Activated CD8-positive, alpha-beta T cell treated with anti-CD3 and anti-CD28 coated beads, Interleukin-2, amount 10 ng/mL, durations not matched to agents 7 days and 5 days (primary cell): ENCODE measurements at regions not wholly inside any gene's neighbourhood (a gene's known extent, or its start where the extent isn't known, plus 50 kb on each side); places are given as distances from the start of the nearest gene placed in this dataset.

Experiments used
- ATAC-seq: fragments of 150-1000 bp; cut with Tn5 transposase; one replicate; pipeline ENCODE4 v1.10.0; 2021; ENCODE audit warnings: moderate library complexity
- CTCF ChIA-PET: fragments of 350-600 bp; sonication (Branson Sonifier 250); formaldehyde crosslinking; loops from one replicate; lab custom pipeline; 2021; ENCODE audit warnings: antibody characterized with exemption; lab: Charles Lee
- POLR2A ChIA-PET: fragments of 350-600 bp; sonication (Branson Sonifier 250); formaldehyde crosslinking; loops from one replicate; lab custom pipeline; 2021; ENCODE audit warnings: antibody characterized with exemption; lab: Charles Lee
- DNase-seq: peaks from one replicate; pipeline ENCODE4 v3.0.0-alpha.2; 2020
- H3K27ac Mint-ChIP-seq: one replicate; pipeline ENCODE4 v1.8.0; 2021; ENCODE audit warnings: mild to moderate bottlenecking, mixed read lengths
- H3K27me3 Mint-ChIP-seq: one replicate; pipeline ENCODE4 v1.8.0; 2021; ENCODE audit warnings: low read depth, mixed read lengths
- H3K36me3 Mint-ChIP-seq: one replicate; pipeline ENCODE4 v1.8.0; 2021; ENCODE audit warnings: low read depth, mixed read lengths
- H3K4me1 Mint-ChIP-seq: one replicate; pipeline ENCODE4 v1.8.0; 2021; ENCODE audit warnings: low read depth, mixed read lengths
- H3K4me3 Mint-ChIP-seq: one replicate; pipeline ENCODE4 v1.8.0; 2021; ENCODE audit warnings: mild to moderate bottlenecking, mixed read lengths
- H3K9me3 Mint-ChIP-seq: one replicate; pipeline ENCODE4 v1.8.0; 2022; ENCODE audit warnings: mixed read lengths; ENCODE audit not compliant: insufficient read depth

GRCh38 chr5:57825031-57825686 lies 342.5 kb upstream of the ACTBL2 start:
- no peaks in the 10 kb centered on the region for H3K36me3 Mint-ChIP-seq
- H3K27me3 Mint-ChIP-seq = no peaks in the 10 kb centered on the region
- ChIA-PET CTCF (no interaction called here), POLR2A (no interaction called here)
- no peak overlapping the region for H3K27ac Mint-ChIP-seq
- ATAC-seq (no peak), DNase-seq (no peak)
- no peak overlapping the region for H3K4me3 Mint-ChIP-seq
- H3K9me3 Mint-ChIP-seq = no peaks in the 10 kb centered on the region
- no peaks in the 10 kb centered on the region for H3K4me1 Mint-ChIP-seq

- no peaks in the 10 kb centered on the region for H3K36me3 Mint-ChIP-seq
Observed at GRCh38 chr5:57824623-57825022, 342.0 kb upstream of the ACTBL2 start.

GRCh38 chr5:57824047-57824446 lies 341.4 kb upstream of the ACTBL2 start:
- H3K27me3 Mint-ChIP-seq = no peaks in the 10 kb centered on the region
- ATAC-seq (no peak), DNase-seq (no peak)
- ChIA-PET POLR2A (no interaction called here), CTCF (no interaction called here)
- H3K4me3 Mint-ChIP-seq = no peak overlapping the region
- H3K4me1 Mint-ChIP-seq = no peaks in the 10 kb centered on the region
- H3K36me3 Mint-ChIP-seq = no peaks in the 10 kb centered on the region
- no peak overlapping the region for H3K27ac Mint-ChIP-seq
- H3K9me3 Mint-ChIP-seq = no peaks in the 10 kb centered on the region

More at GRCh38 chr5:57824623-57825022, 342.0 kb upstream of the ACTBL2 start:
- Mint-ChIP-seq H3K27ac (no peak overlapping the region), H3K4me3 (no peak overlapping the region), H3K27me3 (no peaks in the 10 kb centered on the region), H3K9me3 (no peaks in the 10 kb centered on the region), H3K4me1 (no peaks in the 10 kb centered on the region)
- CTCF ChIA-PET = no interaction called here
- ATAC-seq = no peak
- POLR2A ChIA-PET = no interaction called here
- DNase-seq = no peak

GRCh38 chr5:57822651-57823050 lies 340.0 kb upstream of the ACTBL2 start:
- no peaks in the 10 kb centered on the region for H3K27me3 Mint-ChIP-seq
- ChIA-PET POLR2A (no interaction called here), CTCF (no interaction called here)
- no peaks in the 10 kb centered on the region for H3K36me3 Mint-ChIP-seq
- no peak overlapping the region for H3K4me3 Mint-ChIP-seq
- DNase-seq (no peak), ATAC-seq (no peak)
- no peaks in the 10 kb centered on the region for H3K4me1 Mint-ChIP-seq
- no peaks in the 10 kb centered on the region for H3K9me3 Mint-ChIP-seq
- no peak overlapping the region for H3K27ac Mint-ChIP-seq

- ChIA-PET CTCF (no interaction called here), POLR2A (no interaction called here)
- Mint-ChIP-seq H3K9me3 (no peaks in the 10 kb centered on the region), H3K27me3 (no peaks in the 10 kb centered on the region), H3K27ac (no peak overlapping the region), H3K4me1 (no peaks in the 10 kb centered on the region), H3K36me3 (no peaks in the 10 kb centered on the region), H3K4me3 (no peak overlapping the region)
- ATAC-seq = no peak
- DNase-seq = no peak
Observed at GRCh38 chr5:57818397-57818796, 335.8 kb upstream of the ACTBL2 start.

- Mint-ChIP-seq H3K4me1 (no peaks in the 10 kb centered on the region), H3K27ac (no peak overlapping the region), H3K36me3 (no peaks in the 10 kb centered on the region), H3K9me3 (no peaks in the 10 kb centered on the region), H3K4me3 (no peak overlapping the region), H3K27me3 (no peaks in the 10 kb centered on the region)
- ChIA-PET POLR2A (no interaction called here), CTCF (no interaction called here)
- ATAC-seq (no peak), DNase-seq (no peak)
Observed at GRCh38 chr5:57817924-57818323, 335.3 kb upstream of the ACTBL2 start.

GRCh38 chr5:57817001-57817453 lies 334.4 kb upstream of the ACTBL2 start:
- Mint-ChIP-seq H3K4me3 (no peak overlapping the region), H3K27ac (no peak overlapping the region), H3K4me1 (no peaks in the 10 kb centered on the region), H3K27me3 (no peaks in the 10 kb centered on the region), H3K9me3 (no peaks in the 10 kb centered on the region), H3K36me3 (no peaks in the 10 kb centered on the region)
- DNase-seq (no peak), ATAC-seq (no peak)
- POLR2A ChIA-PET = no interaction called here
- CTCF ChIA-PET = interaction anchor here (0.7 kb wide), 1 partner anchor 509 kb away, joined by 3 read pairs; no protein-coding TSS in a partner anchor

GRCh38 chr5:57816108-57816507 lies 333.5 kb upstream of the ACTBL2 start:
- H3K27me3 Mint-ChIP-seq = no peaks in the 10 kb centered on the region
- no peaks in the 10 kb centered on the region for H3K4me1 Mint-ChIP-seq
- DNase-seq (no peak), ATAC-seq (no peak)
- POLR2A ChIA-PET = interaction anchor here (0.6 kb wide), 1 partner anchor 732 kb away, joined by 4 read pairs; no protein-coding TSS in a partner anchor
- H3K4me3 Mint-ChIP-seq = no peak overlapping the region
- CTCF ChIA-PET = no interaction called here
- no peaks in the 10 kb centered on the region for H3K9me3 Mint-ChIP-seq
- no peaks in the 10 kb centered on the region for H3K36me3 Mint-ChIP-seq
- H3K27ac Mint-ChIP-seq = no peak overlapping the region

- Mint-ChIP-seq H3K36me3 (no peaks in the 10 kb centered on the region), H3K4me3 (no peak overlapping the region), H3K27me3 (no peaks in the 10 kb centered on the region), H3K27ac (no peak overlapping the region), H3K4me1 (no peaks in the 10 kb centered on the region), H3K9me3 (no peaks in the 10 kb centered on the region)
- ChIA-PET CTCF (no interaction called here), POLR2A (no interaction called here)
- DNase-seq (no peak), ATAC-seq (no peak)
Observed at GRCh38 chr5:57805732-57806131, 323.1 kb upstream of the ACTBL2 start.

GRCh38 chr5:57805170-57805569 lies 322.6 kb upstream of the ACTBL2 start:
- H3K9me3 Mint-ChIP-seq = no peaks in the 10 kb centered on the region
- POLR2A ChIA-PET = no interaction called here
- H3K27ac Mint-ChIP-seq = no peak overlapping the region
- H3K4me3 Mint-ChIP-seq = no peak overlapping the region
- DNase-seq (no peak), ATAC-seq (no peak)
- no peaks in the 10 kb centered on the region for H3K36me3 Mint-ChIP-seq
- H3K27me3 Mint-ChIP-seq = no peaks in the 10 kb centered on the region
- no peaks in the 10 kb centered on the region for H3K4me1 Mint-ChIP-seq
- CTCF ChIA-PET = no interaction called here

- ChIA-PET POLR2A (no interaction called here), CTCF (no interaction called here)
- Mint-ChIP-seq H3K4me3 (no peak overlapping the region), H3K27me3 (no peaks in the 10 kb centered on the region), H3K9me3 (no peaks in the 10 kb centered on the region), H3K4me1 (no peaks in the 10 kb centered on the region), H3K27ac (no peak overlapping the region), H3K36me3 (no peaks in the 10 kb centered on the region)
- no peak for ATAC-seq
- no peak for DNase-seq
Observed at GRCh38 chr5:57804505-57804904, 321.9 kb upstream of the ACTBL2 start.

- no peak overlapping the region for H3K4me3 Mint-ChIP-seq
Observed at GRCh38 chr5:57804007-57804444, 321.4 kb upstream of the ACTBL2 start.

GRCh38 chr5:57802131-57802530 lies 319.5 kb upstream of the ACTBL2 start:
- no peaks in the 10 kb centered on the region for H3K27me3 Mint-ChIP-seq
- no peaks in the 10 kb centered on the region for H3K4me1 Mint-ChIP-seq
- no peaks in the 10 kb centered on the region for H3K9me3 Mint-ChIP-seq
- ChIA-PET CTCF (no interaction called here), POLR2A (no interaction called here)
- H3K4me3 Mint-ChIP-seq = no peak overlapping the region
- no peak overlapping the region for H3K27ac Mint-ChIP-seq
- ATAC-seq (no peak), DNase-seq (no peak)
- no peaks in the 10 kb centered on the region for H3K36me3 Mint-ChIP-seq

More at GRCh38 chr5:57804007-57804444, 321.4 kb upstream of the ACTBL2 start:
- ATAC-seq = no peak
- Mint-ChIP-seq H3K27me3 (no peaks in the 10 kb centered on the region), H3K4me1 (no peaks in the 10 kb centered on the region), H3K36me3 (no peaks in the 10 kb centered on the region), H3K9me3 (no peaks in the 10 kb centered on the region), H3K27ac (no peak overlapping the region)
- no peak for DNase-seq
- CTCF ChIA-PET = no interaction called here
- POLR2A ChIA-PET = no interaction called here
